Large intestine (tissue), 3 donors: ENCODE measurements at regions not wholly inside any gene's neighbourhood (a gene's known extent, or its start where the extent isn't known, plus 50 kb on each side); places are given as distances from the start of the nearest gene placed in this dataset.

ENCODE experiments used
- DNase-seq, 2 donors: peaks; one replicate each; pipeline versions ENCODE4 v3.0.0 to v3.0.0-alpha.2; 2013
- H3K27ac ChIP-seq: one replicate; pipeline ENCODE4 v1.5.1; 2013; ENCODE audit warnings: low read length
- H3K27me3 ChIP-seq: 2 replicates; pipeline ENCODE4 v1.6.1; 2013; ENCODE audit warnings: low read length; ENCODE audit not compliant: control insufficient read depth, insufficient read depth
- H3K36me3 ChIP-seq: 2 replicates; pipeline ENCODE4 v1.6.1; 2013; ENCODE audit warnings: low read length; ENCODE audit not compliant: control insufficient read depth, insufficient read depth
- H3K4me1 ChIP-seq: one replicate; pipeline ENCODE4 v1.6.1; 2013; ENCODE audit warnings: low read length; ENCODE audit not compliant: control insufficient read depth, insufficient read depth
- H3K4me3 ChIP-seq: one replicate; pipeline ENCODE4 v1.5.1; 2013; ENCODE audit warnings: low read length
- H3K9me3 ChIP-seq: one replicate; pipeline ENCODE4 v1.6.1; 2013; ENCODE audit warnings: mild to moderate bottlenecking, low read depth, low read length, moderate library complexity; ENCODE audit not compliant: control insufficient read depth
- WGBS: methylation state at CpG from one replicate; pipeline ENCODE4 v1.1.5; 2013; ENCODE audit warnings: low lambda C conversion rate; ENCODE audit not compliant: insufficient coverage; 5-methylcytosine and 5-hydroxymethylcytosine counted together

GRCh38 chr6:21846541-21847451 lies 253.2 kb downstream of the SOX4 start:
- Histone ChIP-seq H3K9me3 (no peaks in the 10 kb centered on the region), H3K4me1 (peaks cover 28% of the 10 kb centered on the region), H3K27me3 (no peaks in the 10 kb centered on the region), H3K36me3 (no peaks in the 10 kb centered on the region), H3K4me3 (no peak overlapping the region), H3K27ac (peak overlapping the region; percentile 54)
- 20% methylated on average over 1 of the region's 12 CpGs for WGBS
- peak; percentile 60 to 85 for DNase-seq

GRCh38 chr6:21847711-21848480 lies 254.3 kb downstream of the SOX4 start:
- DNase-seq, result no peak
- Histone ChIP-seq H3K4me3 (no peak overlapping the region), H3K27ac (peak overlapping the region; percentile 54), H3K9me3 (no peaks in the 10 kb centered on the region), H3K36me3 (no peaks in the 10 kb centered on the region), H3K4me1 (peaks cover 28% of the 10 kb centered on the region), H3K27me3 (no peaks in the 10 kb centered on the region)
- no CpG with 5 or more reads among the region's 5 CpGs for WGBS

DNA sequence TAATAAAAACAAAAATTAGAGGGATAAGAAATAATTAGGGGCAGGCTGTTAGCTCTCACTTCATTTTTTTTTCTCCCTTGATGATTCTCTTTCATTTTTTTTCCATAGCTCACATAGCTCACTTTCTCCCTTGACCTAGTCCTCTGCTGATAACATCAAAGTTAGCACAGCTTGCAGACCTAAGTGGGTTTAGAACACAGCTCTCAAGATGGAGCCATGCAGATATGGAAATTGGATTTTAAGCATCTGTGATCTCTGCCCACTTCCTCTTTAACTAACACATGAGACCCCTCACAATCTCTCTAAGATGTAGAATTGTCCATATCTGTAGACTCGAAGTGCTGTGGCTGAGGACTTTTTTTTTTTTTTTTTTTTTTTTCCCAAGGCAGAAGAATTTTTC lies 257.1 kb downstream of the SOX4 start:
- Histone ChIP-seq H3K4me1 (peaks cover 21% of the 10 kb centered on the region), H3K27me3 (no peaks in the 10 kb centered on the region), H3K36me3 (no peaks in the 10 kb centered on the region), H3K4me3 (no peak overlapping the region), H3K9me3 (no peaks in the 10 kb centered on the region), H3K27ac (no peak overlapping the region)
- WGBS, result no CpG with 5 or more reads among the region's 1 CpG
- DNase-seq, result no peak

DNA sequence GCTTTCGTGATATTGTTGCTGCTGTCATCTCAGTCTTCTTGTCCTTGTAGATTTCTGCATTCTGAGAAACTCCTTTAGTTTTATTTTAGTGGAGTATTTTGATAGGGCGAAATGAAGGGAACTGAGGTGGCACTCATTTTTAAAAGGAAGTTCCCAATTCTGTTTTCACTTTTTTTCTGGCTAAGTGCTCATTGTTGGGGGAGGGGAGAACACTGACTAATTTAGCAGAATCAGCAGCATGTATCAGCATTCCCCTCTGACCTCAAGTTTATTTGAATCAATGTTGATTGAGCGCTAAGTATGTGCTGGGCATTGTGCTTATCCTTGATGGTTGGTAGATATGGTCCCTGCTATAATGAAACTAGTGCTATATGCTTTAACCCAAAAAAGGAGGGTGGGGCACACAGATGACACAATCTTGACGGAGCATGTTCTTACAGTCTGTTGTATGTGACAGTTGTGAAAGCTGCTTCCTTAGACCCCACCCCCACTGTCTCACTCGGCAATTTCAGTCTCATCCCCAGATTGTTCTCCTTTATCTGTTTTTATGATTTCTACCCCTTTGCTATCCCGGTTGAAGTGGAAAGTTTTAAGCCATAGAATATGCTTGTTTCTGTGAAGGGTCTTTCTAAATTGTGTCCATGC lies 262.4 kb downstream of the SOX4 start:
- Histone ChIP-seq H3K9me3 (no peaks in the 10 kb centered on the region), H3K36me3 (no peaks in the 10 kb centered on the region), H3K27ac (no peak overlapping the region), H3K27me3 (no peaks in the 10 kb centered on the region), H3K4me3 (no peak overlapping the region), H3K4me1 (no peaks in the 10 kb centered on the region)
- WGBS, result 83% methylated on average over 2 of the region's 6 CpGs
- DNase-seq, result no peak

DNA sequence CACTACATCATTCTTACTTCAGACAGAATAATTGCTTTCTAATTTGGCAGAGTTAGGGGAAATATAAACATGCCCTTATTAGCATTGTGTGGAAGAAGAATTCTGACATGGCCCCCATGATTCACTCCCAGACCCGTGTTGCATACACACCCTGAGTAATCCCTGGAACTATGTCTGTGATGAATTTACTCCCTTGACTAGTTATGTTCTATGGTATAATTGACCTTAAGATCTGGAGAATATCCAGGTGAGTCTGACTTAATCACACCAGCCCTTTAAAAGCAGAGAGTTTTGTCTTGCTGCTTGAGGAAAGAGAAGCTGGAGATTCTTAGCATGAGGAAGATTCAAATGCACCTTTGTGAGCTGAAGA lies 262.9 kb downstream of the SOX4 start:
- no peaks in the 10 kb centered on the region for H3K9me3 ChIP-seq
- no peak overlapping the region for H3K27ac ChIP-seq
- DNase-seq, result no peak

DNA sequence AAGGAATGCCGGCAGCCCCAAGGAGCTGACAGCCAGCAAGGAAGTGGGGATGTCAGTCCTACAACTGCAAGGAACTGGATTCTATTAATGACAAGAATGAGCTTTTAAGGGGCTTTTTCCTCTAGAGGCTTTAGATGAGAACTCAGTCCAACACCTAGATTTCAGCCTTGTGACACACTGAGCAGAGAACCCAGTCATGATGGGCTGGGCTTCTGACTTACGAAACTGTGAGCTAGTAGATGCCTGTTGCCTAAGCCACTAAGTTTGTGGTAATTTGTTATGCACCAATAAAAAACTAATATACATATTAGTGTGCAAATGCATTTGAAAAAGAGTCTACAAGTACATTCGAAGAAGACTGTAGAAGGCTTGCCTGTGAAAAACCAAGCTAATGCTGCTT lies 263.3 kb downstream of the SOX4 start:
- DNase-seq, result no peak
- no peaks in the 10 kb centered on the region for H3K36me3 ChIP-seq
- H3K27me3 ChIP-seq, result no peaks in the 10 kb centered on the region
- H3K27ac ChIP-seq, result no peak overlapping the region
- no peaks in the 10 kb centered on the region for H3K9me3 ChIP-seq
- no peak overlapping the region for H3K4me3 ChIP-seq
- no peaks in the 10 kb centered on the region for H3K4me1 ChIP-seq
- WGBS, result 100% methylated on average over 1 of the region's 3 CpGs

More for the DNA sequence above, 262.9 kb downstream of the SOX4 start:
- Histone ChIP-seq H3K36me3 (no peaks in the 10 kb centered on the region), H3K27me3 (no peaks in the 10 kb centered on the region), H3K4me3 (no peak overlapping the region), H3K4me1 (no peaks in the 10 kb centered on the region)
- no CpG with 5 or more reads among the region's 1 CpG for WGBS

DNA sequence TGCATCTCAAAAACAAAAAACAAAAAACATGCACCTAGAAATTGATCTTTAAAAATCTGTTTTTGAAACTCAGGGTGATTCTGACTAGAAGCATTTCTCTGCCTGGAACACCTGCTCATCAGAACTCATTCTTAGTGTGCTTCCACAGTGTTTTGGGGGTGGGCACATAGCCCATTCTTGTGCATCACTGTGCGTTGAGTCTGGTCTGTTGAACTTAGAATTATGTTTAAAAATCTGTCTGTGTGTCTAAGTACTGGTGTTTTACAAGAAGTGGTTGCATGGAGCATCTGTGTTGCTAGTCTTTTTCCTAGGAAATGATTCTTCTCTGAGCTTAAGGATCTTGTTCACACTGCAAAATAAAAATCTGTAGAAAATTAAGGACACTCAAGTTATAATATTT lies 264.5 kb downstream of the SOX4 start:
- H3K27ac ChIP-seq, result no peak overlapping the region
- H3K4me3 ChIP-seq, result no peak overlapping the region
- no peaks in the 10 kb centered on the region for H3K36me3 ChIP-seq
- DNase-seq, result no peak
- no peaks in the 10 kb centered on the region for H3K27me3 ChIP-seq
- no CpG with 5 or more reads among the region's 1 CpG for WGBS
- H3K9me3 ChIP-seq, result no peaks in the 10 kb centered on the region
- no peaks in the 10 kb centered on the region for H3K4me1 ChIP-seq

- H3K36me3 ChIP-seq, result no peaks in the 10 kb centered on the region
- DNase-seq, result no peak
Observed at GRCh38 chr6:21859193-21859735, 265.7 kb downstream of the SOX4 start.

DNA sequence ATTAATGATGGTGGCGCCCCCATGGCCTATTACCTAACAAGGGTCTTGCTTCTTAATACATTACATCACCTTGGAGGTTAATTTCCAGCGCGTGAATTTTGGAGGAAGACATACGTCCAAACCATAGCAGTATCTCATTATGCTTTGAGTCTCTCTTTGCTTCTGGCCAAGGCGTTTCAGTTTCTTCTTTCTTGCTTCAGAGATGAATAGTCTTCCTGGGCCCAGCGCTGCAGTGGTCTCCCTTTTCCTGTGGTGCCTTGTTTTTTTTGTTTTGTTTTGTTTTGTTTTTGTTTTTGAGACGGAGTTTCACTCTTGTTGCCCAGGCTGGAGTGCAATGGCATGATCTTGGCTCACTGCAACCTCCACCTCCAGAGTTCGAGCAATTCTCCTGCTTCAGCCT lies 268.4 kb downstream of the SOX4 start:
- no peak for DNase-seq
- Histone ChIP-seq H3K4me1 (no peaks in the 10 kb centered on the region), H3K4me3 (no peak overlapping the region), H3K27me3 (no peaks in the 10 kb centered on the region), H3K27ac (no peak overlapping the region), H3K36me3 (no peaks in the 10 kb centered on the region), H3K9me3 (no peaks in the 10 kb centered on the region)
- 100% methylated on average over 4 of the region's 8 CpGs for WGBS

More at GRCh38 chr6:21859193-21859735, 265.7 kb downstream of the SOX4 start:
- H3K27me3 ChIP-seq, result no peaks in the 10 kb centered on the region
- WGBS, result 87% methylated on average over 4 of the region's 6 CpGs
- no peaks in the 10 kb centered on the region for H3K4me1 ChIP-seq
- no peak overlapping the region for H3K4me3 ChIP-seq
- H3K27ac ChIP-seq, result no peak overlapping the region
- H3K9me3 ChIP-seq, result no peaks in the 10 kb centered on the region

GRCh38 chr6:21864206-21864605 lies 270.7 kb downstream of the SOX4 start:
- H3K36me3 ChIP-seq, result no peaks in the 10 kb centered on the region
- WGBS, result 86% methylated on average over 1 of the region's 2 CpGs
- H3K9me3 ChIP-seq, result no peaks in the 10 kb centered on the region
- no peak overlapping the region for H3K27ac ChIP-seq
- DNase-seq, result no peak
- no peaks in the 10 kb centered on the region for H3K4me1 ChIP-seq
- H3K4me3 ChIP-seq, result no peak overlapping the region
- no peaks in the 10 kb centered on the region for H3K27me3 ChIP-seq
